ENCODE measurements at regions not wholly inside any gene's neighbourhood (a gene's known extent, or its start where the extent isn't known, plus 50 kb on each side); places are given as distances from the start of the nearest gene placed in this dataset.
A peak's percentile ranks its signal among the peaks of the same experiment; 100 is the strongest.
"Not testable (repeated sequence)": the region's sequence is repeated elsewhere in the genome, so short reads cannot be mapped to it uniquely, and the experiment has no call there.

GRCh38 chr7:94294471-94295131, 100.1 kb upstream of the COL1A2 start:
- DNase-seq (ENCODE audit: low spot score), result no peak
- in situ Hi-C loops (cut with HindIII; ENCODE audit: low sequenced_read_pairs), result no loop called here

DNA sequence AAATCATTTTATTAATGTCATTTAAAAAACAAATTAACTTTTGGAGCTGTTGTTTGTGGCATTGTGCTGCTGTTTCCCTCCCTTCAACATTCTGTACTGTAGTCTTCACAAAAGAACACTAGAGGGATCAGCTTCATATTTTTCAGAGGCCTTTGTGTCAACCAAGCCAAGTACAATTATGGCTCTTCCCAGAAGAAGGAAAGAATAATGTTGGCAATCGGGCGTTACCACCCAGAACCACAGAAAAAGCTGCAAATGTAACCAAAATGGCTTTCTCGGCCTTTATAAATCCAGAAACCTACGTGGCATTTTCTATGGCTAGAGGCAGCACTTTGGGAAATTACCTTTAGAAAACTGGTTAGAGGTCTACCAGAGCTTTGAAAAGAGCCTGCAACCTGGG, 98.8 kb upstream of the COL1A2 start:
- DNase-seq (ENCODE audit: low spot score), result peak; percentile 18
- in situ Hi-C loops (cut with HindIII; ENCODE audit: low sequenced_read_pairs), result no loop called here

GRCh38 chr7:94296881-94297280, 97.8 kb upstream of the COL1A2 start:
- in situ Hi-C loops (cut with HindIII; ENCODE audit: low sequenced_read_pairs), result no loop called here

DNA sequence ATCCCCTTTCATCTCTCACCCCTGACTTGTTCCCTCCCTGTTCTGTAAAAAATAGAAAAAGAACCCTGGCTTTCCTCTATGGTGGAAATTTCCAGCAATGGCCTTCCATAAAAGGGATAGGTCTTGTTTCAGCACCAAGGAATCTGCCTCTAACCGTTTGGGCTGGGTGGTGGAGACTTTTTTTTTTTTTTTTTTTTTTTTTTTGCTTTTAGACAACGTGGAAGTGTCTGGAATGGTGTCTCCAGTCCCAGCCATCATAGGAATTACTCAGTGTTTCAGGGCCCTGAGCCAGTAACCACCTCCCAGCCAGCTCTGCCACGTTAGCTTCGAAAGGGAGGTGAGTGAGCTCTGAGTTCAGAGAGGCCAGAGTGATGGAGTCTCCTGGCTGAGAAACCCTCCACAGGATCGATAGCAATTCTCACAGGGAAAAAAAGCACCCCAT, 97.3 kb upstream of the COL1A2 start:
- DNase-seq (ENCODE audit: low spot score), result no peak
- in situ Hi-C loops (cut with HindIII; ENCODE audit: low sequenced_read_pairs), result no loop called here

More at GRCh38 chr7:94296881-94297280, 97.8 kb upstream of the COL1A2 start:
- no peak for DNase-seq (ENCODE audit: low spot score)

- in situ Hi-C loops (cut with HindIII; ENCODE audit: low sequenced_read_pairs), result no loop called here
Observed at GRCh38 chr7:94298943-94299342, 95.8 kb upstream of the COL1A2 start.

DNA sequence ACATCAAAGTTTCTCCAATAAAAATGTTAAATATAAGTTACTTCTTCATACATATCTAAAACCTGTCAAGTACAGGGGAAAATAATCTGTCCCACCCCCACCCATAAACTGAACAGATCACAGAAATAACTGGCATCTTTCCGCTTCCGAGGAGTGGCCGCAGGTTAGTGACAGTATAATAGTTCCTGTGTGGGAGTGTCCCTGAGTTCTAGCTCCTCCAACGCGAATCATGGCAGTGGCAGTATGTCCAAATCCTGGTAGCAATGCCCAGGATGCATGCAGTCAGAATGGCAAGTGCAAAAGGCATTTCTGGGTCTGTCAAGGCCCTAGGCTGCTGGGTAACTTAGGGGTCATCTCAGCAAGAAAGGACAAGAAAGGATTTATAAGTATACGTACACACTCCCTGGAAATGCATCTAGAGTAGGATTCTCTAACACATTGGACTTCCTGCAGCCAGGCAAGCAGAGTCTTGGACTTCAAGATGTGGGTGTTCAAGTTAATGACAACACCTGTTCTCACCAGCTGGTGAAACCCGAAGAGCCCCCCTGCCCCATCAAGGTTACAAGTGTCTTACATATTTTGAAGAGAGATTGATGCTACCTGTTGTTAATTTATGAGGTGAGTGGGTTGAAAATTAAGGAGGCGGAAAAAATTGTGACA, 94.4 kb upstream of the COL1A2 start:
- in situ Hi-C loops (cut with HindIII; ENCODE audit: low sequenced_read_pairs), result no loop called here
- DNase-seq (ENCODE audit: low spot score), result no peak

More at GRCh38 chr7:94298943-94299342, 95.8 kb upstream of the COL1A2 start:
- DNase-seq (ENCODE audit: low spot score), result no peak

- peak; percentile 37 for DNase-seq (ENCODE audit: low spot score)
- in situ Hi-C loops (cut with HindIII; ENCODE audit: low sequenced_read_pairs), result no loop called here
Observed at GRCh38 chr7:94301024-94301586, 93.6 kb upstream of the COL1A2 start.

DNA sequence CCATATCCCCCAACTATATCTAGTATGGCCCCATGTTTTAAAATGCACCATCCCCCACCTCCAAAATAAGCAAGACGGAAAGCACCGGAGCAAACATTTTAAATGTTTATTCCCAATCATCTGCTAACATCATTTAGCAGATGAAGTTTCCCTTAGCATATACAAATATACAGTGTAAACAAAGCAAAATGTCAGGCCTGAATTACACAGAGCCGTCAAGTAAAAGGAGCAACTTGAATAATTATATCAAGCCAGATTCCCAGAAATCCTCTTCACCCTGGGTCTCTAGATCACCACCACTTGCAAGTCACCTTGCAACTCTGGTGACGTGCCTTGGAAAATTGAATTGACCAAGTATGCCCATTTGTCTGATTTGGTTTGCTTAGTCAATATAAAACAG, 91.6 kb upstream of the COL1A2 start:
- in situ Hi-C loops (cut with HindIII; ENCODE audit: low sequenced_read_pairs), result no loop called here
- no peak for DNase-seq (ENCODE audit: low spot score)

GRCh38 chr7:94303695-94304094, 91.0 kb upstream of the COL1A2 start:
- in situ Hi-C loops (cut with HindIII; ENCODE audit: low sequenced_read_pairs), result no loop called here
- no peak for DNase-seq (ENCODE audit: low spot score)

- in situ Hi-C loops (cut with HindIII; ENCODE audit: low sequenced_read_pairs), result no loop called here
- DNase-seq (ENCODE audit: low spot score), result no peak
Observed at GRCh38 chr7:94304878-94305277, 89.8 kb upstream of the COL1A2 start.

DNA sequence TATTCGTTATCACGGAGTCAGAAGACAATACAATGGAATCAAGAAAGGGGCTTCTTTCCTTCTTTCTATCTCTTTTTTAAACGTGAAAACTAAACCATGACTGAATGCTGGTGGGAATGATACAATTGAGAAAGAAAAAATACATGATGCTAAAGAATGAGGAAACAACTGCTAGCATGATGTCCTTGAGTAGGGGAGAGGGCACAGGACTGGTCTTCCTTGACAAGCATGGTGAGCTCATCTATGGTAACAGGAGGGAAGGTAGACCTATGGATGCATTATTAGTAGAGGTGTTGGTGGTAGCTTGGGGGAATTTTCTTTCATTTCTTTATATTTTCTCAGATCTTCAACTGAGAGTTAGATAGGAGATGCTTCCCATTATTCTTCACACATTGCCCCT, 88.9 kb upstream of the COL1A2 start:
- no peak for DNase-seq (ENCODE audit: low spot score)
- in situ Hi-C loops (cut with HindIII; ENCODE audit: low sequenced_read_pairs), result no loop called here

GRCh38 chr7:94307399-94308048, 87.2 kb upstream of the COL1A2 start:
- in situ Hi-C loops (cut with HindIII; ENCODE audit: low sequenced_read_pairs), result no loop called here
- DNase-seq (ENCODE audit: low spot score), result no peak

DNA sequence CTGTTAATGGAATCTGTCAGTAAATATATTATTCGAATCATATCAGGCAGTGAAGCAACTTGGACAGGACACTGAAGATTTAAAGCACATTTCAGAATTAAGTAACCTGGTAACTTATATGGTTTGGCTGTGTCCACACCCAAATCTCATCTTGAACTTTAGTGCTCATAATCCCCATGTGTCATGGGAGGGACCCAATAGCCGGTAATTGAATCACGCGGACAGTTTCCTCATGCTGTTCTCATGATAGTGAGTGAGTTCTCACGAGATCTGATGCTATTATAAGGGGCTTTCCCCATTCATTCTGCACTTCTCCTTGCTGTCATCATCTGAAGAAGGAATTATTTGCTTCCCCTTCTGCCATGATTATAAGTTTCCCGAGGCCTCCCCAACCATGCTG, 83.2 kb upstream of the COL1A2 start:
- in situ Hi-C loops (cut with HindIII; ENCODE audit: low sequenced_read_pairs), result no loop called here
- no peak for DNase-seq (ENCODE audit: low spot score)

GRCh38 chr7:94313926-94314325, 80.8 kb upstream of the COL1A2 start:
- DNase-seq (ENCODE audit: low spot score), result no peak
- in situ Hi-C loops (cut with HindIII; ENCODE audit: low sequenced_read_pairs), result no loop called here

- DNase-seq (ENCODE audit: low spot score), result no peak
- in situ Hi-C loops (cut with HindIII; ENCODE audit: low sequenced_read_pairs), result no loop called here
Observed at GRCh38 chr7:94314413-94315410, 80.0 kb upstream of the COL1A2 start.

- DNase-seq (ENCODE audit: low spot score); in situ Hi-C loops (cut with HindIII; ENCODE audit: low sequenced_read_pairs): not testable (repeated sequence)
Observed at GRCh38 chr7:94321138-94321537, 73.6 kb upstream of the COL1A2 start.

DNA sequence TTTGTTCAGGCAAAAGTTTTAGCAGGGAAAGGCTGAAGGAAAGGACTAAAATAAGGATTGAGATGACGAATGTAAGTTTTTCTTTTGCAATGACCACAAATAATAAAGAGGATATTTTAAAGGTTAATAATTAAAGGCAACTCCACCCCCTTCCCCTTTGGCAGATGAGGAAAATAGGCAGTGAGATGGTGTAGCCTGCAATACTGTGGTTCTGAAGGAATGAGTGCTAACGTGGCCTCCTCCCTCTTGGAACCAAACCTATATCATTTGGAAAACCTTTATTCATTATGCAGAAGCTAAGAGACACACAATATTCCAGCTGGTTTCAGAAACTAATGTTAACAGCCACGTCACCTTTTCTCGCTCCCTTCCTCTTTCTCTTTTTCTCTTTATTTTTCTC, 70.9 kb upstream of the COL1A2 start:
- no peak for DNase-seq (ENCODE audit: low spot score)
- in situ Hi-C loops (cut with HindIII; ENCODE audit: low sequenced_read_pairs), result no loop called here

- DNase-seq (ENCODE audit: low spot score), result no peak
- in situ Hi-C loops (cut with HindIII; ENCODE audit: low sequenced_read_pairs), result no loop called here
Observed at GRCh38 chr7:94324380-94325121, 70.1 kb upstream of the COL1A2 start.

All from G401 (cell line).